GM23338 (cell line): ENCODE measurements at regions not wholly inside any gene's neighbourhood (a gene's known extent, or its start where the extent isn't known, plus 50 kb on each side); places are given as distances from the start of the nearest gene placed in this dataset.
"Not testable (repeated sequence)": the region's sequence is repeated elsewhere in the genome, so short reads cannot be mapped to it uniquely, and the experiment has no call there.

Experiments used
- ATAC-seq: fragments of 200-7000 bp; cut with Tn5 transposase; 3 replicates; pipeline ENCODE4 v1.9.1; 2020
- DNase-seq: peaks from one replicate; pipeline ENCODE4 v3.0.0-alpha.2; 2015; ENCODE audit warnings: low spot score
- H2AFZ ChIP-seq: fragments of 200-600 bp; sonication (generic); 2 replicates; pipeline ENCODE4 v1.8.0; 2016; ENCODE audit warnings: antibody characterized with exemption, mild to moderate bottlenecking, moderate library complexity
- H3F3A ChIP-seq: fragments of 200-600 bp; sonication (generic); replicated peaks from 2 replicates; pipeline ENCODE4 v1.8.0; 2017; ENCODE audit warnings: antibody characterized with exemption, mixed run types, low read depth
- H3K27ac ChIP-seq: fragments of 200-600 bp; sonication (generic); 2 replicates; pipeline ENCODE4 v1.6.1; 2016; ENCODE audit warnings: low read depth
- H3K27me3 ChIP-seq: fragments of 200-600 bp; sonication (generic); 2 replicates; pipeline ENCODE4 v1.8.0; 2016; ENCODE audit warnings: mild to moderate bottlenecking, mixed run types, moderate library complexity; ENCODE audit not compliant: insufficient read depth
- H3K36me3 ChIP-seq: fragments of 200-600 bp; sonication (generic); 2 replicates; pipeline ENCODE4 v1.8.0; 2016; ENCODE audit warnings: mild to moderate bottlenecking; ENCODE audit not compliant: insufficient read depth
- H3K4me1 ChIP-seq: fragments of 200-600 bp; sonication (generic); 2 replicates; pipeline ENCODE4 v1.8.0; 2016; ENCODE audit warnings: mild to moderate bottlenecking, moderate library complexity; ENCODE audit not compliant: insufficient read depth
- H3K4me2 ChIP-seq: fragments of 200-600 bp; sonication (generic); 2 replicates; pipeline ENCODE4 v1.7.1; 2017; ENCODE audit warnings: mixed run types
- H3K4me3 ChIP-seq: fragments of 200-600 bp; sonication (generic); 2 replicates; pipeline ENCODE4 v1.6.1; 2016; ENCODE audit warnings: mixed run types
- H3K79me2 ChIP-seq: fragments of 200-600 bp; sonication (generic); replicated peaks from 2 replicates; pipeline ENCODE4 v1.8.0; 2017; ENCODE audit warnings: mild to moderate bottlenecking; ENCODE audit not compliant: insufficient read depth
- H3K9me2 ChIP-seq: fragments of 200-600 bp; sonication (generic); 2 replicates; pipeline ENCODE4 v1.8.0; 2017; ENCODE audit not compliant: insufficient read depth
- H4K20me1 ChIP-seq: fragments of 200-600 bp; sonication (generic); replicated peaks from 2 replicates; pipeline ENCODE4 v1.8.0; 2017; ENCODE audit warnings: mild to moderate bottlenecking; ENCODE audit not compliant: insufficient read depth
- H3K27ac Mint-ChIP-seq: 2 replicates; pipeline ENCODE4 v1.8.0; 2020; ENCODE audit warnings: inconsistent platforms, mild to moderate bottlenecking, moderate library complexity, mixed read lengths
- H3K27me3 Mint-ChIP-seq: 3 replicates; pipeline ENCODE4 v1.8.0; 2022; ENCODE audit warnings: low read depth, mild to moderate bottlenecking, moderate library complexity, mixed read lengths, inconsistent platforms; ENCODE audit not compliant: insufficient read depth, poor library complexity
- H3K36me3 Mint-ChIP-seq: 3 replicates; pipeline ENCODE4 v1.8.0; 2021; ENCODE audit warnings: low read depth, mild to moderate bottlenecking, inconsistent platforms, moderate library complexity, mixed read lengths
- H3K4me1 Mint-ChIP-seq: 3 replicates; pipeline ENCODE4 v1.8.0; 2020; ENCODE audit warnings: mild to moderate bottlenecking, inconsistent platforms, mixed read lengths
- H3K4me3 Mint-ChIP-seq: 3 replicates; pipeline ENCODE4 v1.8.0; 2021; ENCODE audit warnings: moderate library complexity, mild to moderate bottlenecking, inconsistent platforms, mixed read lengths
- H3K9me3 Mint-ChIP-seq: 3 replicates; pipeline ENCODE4 v1.8.0; 2020; ENCODE audit warnings: moderate library complexity, mild to moderate bottlenecking, inconsistent platforms, mixed read lengths
- CREB1 ChIP-seq: fragments of 250-450 bp; sonication (Bioruptor Pico); IDR thresholded peaks from 2 replicates; pipeline ENCODE4 v1.5.0; 2020; ENCODE audit warnings: low read depth, mild to moderate bottlenecking, moderate library complexity
- EZH2 ChIP-seq: fragments of 200-600 bp; sonication (generic); IDR thresholded peaks from one replicate; pipeline ENCODE4 v1.8.0; 2017; ENCODE audit warnings: antibody characterized with exemption, mild to moderate bottlenecking, low read depth; ENCODE audit not compliant: unreplicated experiment
- EZH2phosphoT487 ChIP-seq: fragments of 200-600 bp; sonication (generic); IDR thresholded peaks from one replicate; pipeline ENCODE4 v1.8.1; 2018; ENCODE audit warnings: antibody characterized with exemption; ENCODE audit not compliant: unreplicated experiment
- JUNB ChIP-seq: IDR thresholded peaks from one replicate; pipeline ENCODE4 v1.6.1; 2016; ENCODE audit warnings: antibody characterized with exemption; ENCODE audit not compliant: unreplicated experiment
- NANOG ChIP-seq: IDR thresholded peaks from 2 replicates; pipeline ENCODE4 v1.6.1; 2016; ENCODE audit warnings: antibody characterized with exemption, borderline replicate concordance
- POLR2AphosphoS5 ChIP-seq: IDR thresholded peaks from 2 replicates; pipeline ENCODE4 v1.6.1; 2016; ENCODE audit warnings: antibody characterized with exemption, low read depth
- STAT1 ChIP-seq: IDR thresholded peaks from one replicate; pipeline ENCODE4 v1.6.1; 2016; ENCODE audit warnings: antibody characterized with exemption; ENCODE audit not compliant: unreplicated experiment
- ZNF114 ChIP-seq: fragments of 250-450 bp; sonication (Bioruptor Pico); IDR thresholded peaks from 2 replicates; pipeline ENCODE4 v1.5.0; 2020; ENCODE audit warnings: mild to moderate bottlenecking, moderate library complexity
- ZNF331 ChIP-seq: fragments of 250-450 bp; sonication (Bioruptor Pico); IDR thresholded peaks from 2 replicates; pipeline ENCODE4 v1.5.0; 2020; ENCODE audit warnings: low read depth, mild to moderate bottlenecking, moderate library complexity
- TF ChIP-seq, protein P1 (sequence below), 2 experiments: fragments of 200-600 bp in 1 of 2; sonication (generic) in 1 of 2; conservative IDR thresholded peaks; 2 replicates each; pipeline versions ENCODE4 v1.5.1 to v1.6.1; 2016 to 2017; ENCODE audit warnings: antibody characterized with exemption in 2 of 2, low read depth in 2 of 2, mild to moderate bottlenecking in 2 of 2, moderate library complexity in 1 of 2
- TF ChIP-seq, protein P2 (sequence below): fragments of 250-450 bp; sonication (Bioruptor Pico); IDR thresholded peaks from 2 replicates; pipeline ENCODE4 v1.5.0; 2020; ENCODE audit warnings: mild to moderate bottlenecking, moderate library complexity
- TF ChIP-seq, protein P3 (sequence below): IDR thresholded peaks from 2 replicates; pipeline ENCODE4 v1.6.1; 2016; ENCODE audit warnings: antibody characterized with exemption

DNA sequence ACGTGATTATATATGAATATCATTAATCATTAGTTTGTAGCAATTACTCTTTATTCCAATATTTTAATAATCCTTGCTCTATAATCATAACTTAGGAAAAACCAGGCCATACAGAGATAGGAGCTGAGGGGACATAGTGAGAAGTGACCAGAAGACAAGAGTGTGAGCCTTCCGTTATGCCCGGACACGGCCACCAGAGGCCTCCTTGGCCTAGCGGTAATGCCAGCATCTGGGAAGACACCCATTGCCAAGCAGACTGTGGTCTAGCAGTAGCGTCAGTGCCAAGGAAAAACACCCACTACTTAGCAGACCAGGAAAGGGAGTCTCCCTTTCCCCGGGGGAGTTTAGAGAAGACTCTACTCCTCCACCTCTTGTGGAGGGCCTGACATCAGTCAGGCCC lies 66.6 kb upstream of the MSH6 start:
- H3K4me1 ChIP-seq, H3K27ac Mint-ChIP-seq, H3K79me2 ChIP-seq, H3K4me3 Mint-ChIP-seq, H3K9me2 ChIP-seq, H4K20me1 ChIP-seq, H3F3A ChIP-seq, H3K4me1 Mint-ChIP-seq, ATAC-seq, H3K4me2 ChIP-seq, H3K36me3 ChIP-seq, H3K27me3 ChIP-seq, H3K27ac ChIP-seq, H3K4me3 ChIP-seq, H2AFZ ChIP-seq: not testable (repeated sequence)
- peaks cover 10% of the 10 kb centered on the region for H3K27me3 Mint-ChIP-seq
- TF ChIP-seq, protein P1, sequence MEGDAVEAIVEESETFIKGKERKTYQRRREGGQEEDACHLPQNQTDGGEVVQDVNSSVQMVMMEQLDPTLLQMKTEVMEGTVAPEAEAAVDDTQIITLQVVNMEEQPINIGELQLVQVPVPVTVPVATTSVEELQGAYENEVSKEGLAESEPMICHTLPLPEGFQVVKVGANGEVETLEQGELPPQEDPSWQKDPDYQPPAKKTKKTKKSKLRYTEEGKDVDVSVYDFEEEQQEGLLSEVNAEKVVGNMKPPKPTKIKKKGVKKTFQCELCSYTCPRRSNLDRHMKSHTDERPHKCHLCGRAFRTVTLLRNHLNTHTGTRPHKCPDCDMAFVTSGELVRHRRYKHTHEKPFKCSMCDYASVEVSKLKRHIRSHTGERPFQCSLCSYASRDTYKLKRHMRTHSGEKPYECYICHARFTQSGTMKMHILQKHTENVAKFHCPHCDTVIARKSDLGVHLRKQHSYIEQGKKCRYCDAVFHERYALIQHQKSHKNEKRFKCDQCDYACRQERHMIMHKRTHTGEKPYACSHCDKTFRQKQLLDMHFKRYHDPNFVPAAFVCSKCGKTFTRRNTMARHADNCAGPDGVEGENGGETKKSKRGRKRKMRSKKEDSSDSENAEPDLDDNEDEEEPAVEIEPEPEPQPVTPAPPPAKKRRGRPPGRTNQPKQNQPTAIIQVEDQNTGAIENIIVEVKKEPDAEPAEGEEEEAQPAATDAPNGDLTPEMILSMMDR (conservative IDR thresholded peaks at IDR 0.05; ENCODE audit: low read depth in 2 of 2): peak; percentile 40 to 68
- H3K9me3 Mint-ChIP-seq: peaks cover 16% of the 10 kb centered on the region
- H3K36me3 Mint-ChIP-seq: peaks cover 19% of the 10 kb centered on the region
- peak; percentile 60 for DNase-seq

DNA sequence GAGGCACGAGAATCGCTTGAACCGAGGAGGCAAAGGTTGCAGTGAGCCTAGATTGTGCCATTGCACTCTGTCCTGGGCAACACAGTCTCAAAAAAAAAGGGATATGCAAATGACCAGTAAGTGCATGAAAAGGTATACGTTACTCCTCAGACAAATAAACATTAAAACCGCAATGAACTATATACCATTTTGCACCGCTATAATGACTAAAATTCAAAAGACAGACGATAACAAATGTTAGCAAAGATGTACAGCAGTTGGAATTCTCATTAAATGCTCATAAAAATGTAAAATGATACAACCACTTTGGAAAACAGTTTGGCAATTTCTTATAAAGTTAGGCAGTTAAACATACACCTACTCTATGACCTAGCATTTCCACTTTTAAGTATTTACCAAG lies 67.4 kb upstream of the MSH6 start:
- Histone ChIP-seq H3F3A (0 out of 2 replicates have a peak, but pooled peaks cover 2% of the 10 kb centered on the region), H3K4me1 (no peaks in the 10 kb centered on the region), H3K27ac (no peak overlapping the region), H3K4me2 (no peak overlapping the region), H3K27me3 (no peaks in the 10 kb centered on the region), H3K9me2 (no peaks in the 10 kb centered on the region), H2AFZ (no peak overlapping the region), H3K79me2 (no peaks in the 10 kb centered on the region), H3K36me3 (no peaks in the 10 kb centered on the region), H4K20me1 (no peaks in the 10 kb centered on the region), H3K4me3 (no peak overlapping the region)
- Mint-ChIP-seq H3K4me1 (no peaks in the 10 kb centered on the region), H3K27me3 (peaks cover 12% of the 10 kb centered on the region), H3K4me3 (no peak overlapping the region), H3K9me3 (peaks cover 16% of the 10 kb centered on the region), H3K36me3 (peaks cover 19% of the 10 kb centered on the region), H3K27ac (no peak overlapping the region)
- no peak for DNase-seq
- ATAC-seq: no peak
- TF ChIP-seq ZNF114 (CRISPR knock-in tag) (no peak), ZNF331 (CRISPR knock-in tag) (no peak), EZH2phosphoT487 (no peak), CREB1 (CRISPR knock-in tag) (no peak), STAT1 (no peak), JUNB (no peak), NANOG (no peak), EZH2 (no peak), POLR2AphosphoS5 (no peak)
- TF ChIP-seq, protein P2, sequence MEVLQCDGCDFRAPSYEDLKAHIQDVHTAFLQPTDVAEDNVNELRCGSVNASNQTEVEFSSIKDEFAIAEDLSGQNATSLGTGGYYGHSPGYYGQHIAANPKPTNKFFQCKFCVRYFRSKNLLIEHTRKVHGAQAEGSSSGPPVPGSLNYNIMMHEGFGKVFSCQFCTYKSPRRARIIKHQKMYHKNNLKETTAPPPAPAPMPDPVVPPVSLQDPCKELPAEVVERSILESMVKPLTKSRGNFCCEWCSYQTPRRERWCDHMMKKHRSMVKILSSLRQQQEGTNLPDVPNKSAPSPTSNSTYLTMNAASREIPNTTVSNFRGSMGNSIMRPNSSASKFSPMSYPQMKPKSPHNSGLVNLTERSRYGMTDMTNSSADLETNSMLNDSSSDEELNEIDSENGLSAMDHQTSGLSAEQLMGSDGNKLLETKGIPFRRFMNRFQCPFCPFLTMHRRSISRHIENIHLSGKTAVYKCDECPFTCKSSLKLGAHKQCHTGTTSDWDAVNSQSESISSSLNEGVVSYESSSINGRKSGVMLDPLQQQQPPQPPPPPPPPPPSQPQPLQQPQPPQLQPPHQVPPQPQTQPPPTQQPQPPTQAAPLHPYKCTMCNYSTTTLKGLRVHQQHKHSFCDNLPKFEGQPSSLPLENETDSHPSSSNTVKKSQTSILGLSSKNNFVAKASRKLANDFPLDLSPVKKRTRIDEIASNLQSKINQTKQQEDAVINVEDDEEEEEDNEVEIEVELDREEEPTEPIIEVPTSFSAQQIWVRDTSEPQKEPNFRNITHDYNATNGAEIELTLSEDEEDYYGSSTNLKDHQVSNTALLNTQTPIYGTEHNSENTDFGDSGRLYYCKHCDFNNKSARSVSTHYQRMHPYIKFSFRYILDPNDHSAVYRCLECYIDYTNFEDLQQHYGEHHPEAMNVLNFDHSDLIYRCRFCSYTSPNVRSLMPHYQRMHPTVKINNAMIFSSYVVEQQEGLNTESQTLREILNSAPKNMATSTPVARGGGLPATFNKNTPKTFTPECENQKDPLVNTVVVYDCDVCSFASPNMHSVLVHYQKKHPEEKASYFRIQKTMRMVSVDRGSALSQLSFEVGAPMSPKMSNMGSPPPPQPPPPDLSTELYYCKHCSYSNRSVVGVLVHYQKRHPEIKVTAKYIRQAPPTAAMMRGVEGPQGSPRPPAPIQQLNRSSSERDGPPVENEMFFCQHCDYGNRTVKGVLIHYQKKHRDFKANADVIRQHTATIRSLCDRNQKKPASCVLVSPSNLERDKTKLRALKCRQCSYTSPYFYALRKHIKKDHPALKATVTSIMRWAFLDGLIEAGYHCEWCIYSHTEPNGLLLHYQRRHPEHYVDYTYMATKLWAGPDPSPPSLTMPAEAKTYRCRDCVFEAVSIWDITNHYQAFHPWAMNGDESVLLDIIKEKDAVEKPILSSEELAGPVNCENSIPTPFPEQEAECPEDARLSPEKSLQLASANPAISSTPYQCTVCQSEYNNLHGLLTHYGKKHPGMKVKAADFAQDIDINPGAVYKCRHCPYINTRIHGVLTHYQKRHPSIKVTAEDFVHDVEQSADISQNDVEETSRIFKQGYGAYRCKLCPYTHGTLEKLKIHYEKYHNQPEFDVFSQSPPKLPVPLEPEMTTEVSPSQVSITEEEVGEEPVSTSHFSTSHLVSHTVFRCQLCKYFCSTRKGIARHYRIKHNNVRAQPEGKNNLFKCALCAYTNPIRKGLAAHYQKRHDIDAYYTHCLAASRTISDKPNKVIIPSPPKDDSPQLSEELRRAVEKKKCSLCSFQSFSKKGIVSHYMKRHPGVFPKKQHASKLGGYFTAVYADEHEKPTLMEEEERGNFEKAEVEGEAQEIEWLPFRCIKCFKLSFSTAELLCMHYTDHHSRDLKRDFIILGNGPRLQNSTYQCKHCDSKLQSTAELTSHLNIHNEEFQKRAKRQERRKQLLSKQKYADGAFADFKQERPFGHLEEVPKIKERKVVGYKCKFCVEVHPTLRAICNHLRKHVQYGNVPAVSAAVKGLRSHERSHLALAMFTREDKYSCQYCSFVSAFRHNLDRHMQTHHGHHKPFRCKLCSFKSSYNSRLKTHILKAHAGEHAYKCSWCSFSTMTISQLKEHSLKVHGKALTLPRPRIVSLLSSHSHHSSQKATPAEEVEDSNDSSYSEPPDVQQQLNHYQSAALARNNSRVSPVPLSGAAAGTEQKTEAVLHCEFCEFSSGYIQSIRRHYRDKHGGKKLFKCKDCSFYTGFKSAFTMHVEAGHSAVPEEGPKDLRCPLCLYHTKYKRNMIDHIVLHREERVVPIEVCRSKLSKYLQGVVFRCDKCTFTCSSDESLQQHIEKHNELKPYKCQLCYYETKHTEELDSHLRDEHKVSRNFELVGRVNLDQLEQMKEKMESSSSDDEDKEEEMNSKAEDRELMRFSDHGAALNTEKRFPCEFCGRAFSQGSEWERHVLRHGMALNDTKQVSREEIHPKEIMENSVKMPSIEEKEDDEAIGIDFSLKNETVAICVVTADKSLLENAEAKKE (CRISPR knock-in tag): no peak
- TF ChIP-seq, protein P3, sequence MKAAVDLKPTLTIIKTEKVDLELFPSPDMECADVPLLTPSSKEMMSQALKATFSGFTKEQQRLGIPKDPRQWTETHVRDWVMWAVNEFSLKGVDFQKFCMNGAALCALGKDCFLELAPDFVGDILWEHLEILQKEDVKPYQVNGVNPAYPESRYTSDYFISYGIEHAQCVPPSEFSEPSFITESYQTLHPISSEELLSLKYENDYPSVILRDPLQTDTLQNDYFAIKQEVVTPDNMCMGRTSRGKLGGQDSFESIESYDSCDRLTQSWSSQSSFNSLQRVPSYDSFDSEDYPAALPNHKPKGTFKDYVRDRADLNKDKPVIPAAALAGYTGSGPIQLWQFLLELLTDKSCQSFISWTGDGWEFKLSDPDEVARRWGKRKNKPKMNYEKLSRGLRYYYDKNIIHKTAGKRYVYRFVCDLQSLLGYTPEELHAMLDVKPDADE: no peak
- TF ChIP-seq, protein P1 (conservative IDR thresholded peaks at IDR 0.05; ENCODE audit: low read depth in 2 of 2): no peak
